Thymus (tissue), 11 donors: ENCODE measurements at regions not wholly inside any gene's neighbourhood (a gene's known extent, or its start where the extent isn't known, plus 50 kb on each side); places are given as distances from the start of the nearest gene placed in this dataset.
"Not testable (repeated sequence)": the region's sequence is repeated elsewhere in the genome, so short reads cannot be mapped to it uniquely, and the experiment has no call there.

ENCODE experiments used
- DNase-seq, 9 donors: peaks; one replicate each; pipeline ENCODE4 v3.0.0-alpha.2; 2013; ENCODE audit warnings: low spot score in 9 of 9, low read depth in 6 of 9, missing footprints in 1 of 9
- H3K27ac ChIP-seq, 2 donors: one replicate each; pipeline ENCODE4 v1.5.1; 2013; ENCODE audit warnings: control low read depth in 1 of 2, low read depth in 1 of 2, low read length in 1 of 2, mild to moderate bottlenecking in 1 of 2, moderate library complexity in 1 of 2
- H3K27me3 ChIP-seq, 2 donors: one replicate each; pipeline ENCODE4 v1.5.1; 2013; ENCODE audit warnings: low read length in 1 of 2; ENCODE audit not compliant: control insufficient read depth in 2 of 2, insufficient read depth in 1 of 2
- H3K36me3 ChIP-seq, 2 donors: one replicate each; pipeline ENCODE4 v1.5.1; 2013; ENCODE audit warnings: low read length in 1 of 2, mild to moderate bottlenecking in 1 of 2, moderate library complexity in 1 of 2; ENCODE audit not compliant: control insufficient read depth in 2 of 2, insufficient read depth in 2 of 2
- H3K4me1 ChIP-seq, 2 donors: one replicate each; pipeline ENCODE4 v1.5.1; 2013; ENCODE audit warnings: low read length in 2 of 2; ENCODE audit not compliant: control insufficient read depth in 2 of 2, insufficient read depth in 2 of 2
- H3K4me3 ChIP-seq, 2 donors: one replicate each; pipeline ENCODE4 v1.5.1; 2013; ENCODE audit warnings: low read length in 2 of 2, control low read depth in 1 of 2, mild to moderate bottlenecking in 1 of 2
- H3K9me3 ChIP-seq, 2 donors: one replicate each; pipeline ENCODE4 v1.5.1; 2013; ENCODE audit warnings: low read length in 1 of 2, mild to moderate bottlenecking in 1 of 2; ENCODE audit not compliant: control insufficient read depth in 2 of 2, insufficient read depth in 1 of 2
- WGBS: extraction: QIAGEN DNeasy Blood & Tissue Kit; methylation state at CpG from one replicate; pipeline ENCODE4 v1.1.7; 2013; 5-methylcytosine and 5-hydroxymethylcytosine counted together
- donor health status: healthy.

GRCh38 chr5:167413506-167413905 is 877.9 kb upstream of the WWC1 start:
- 84% methylated on average over 5 of the region's 5 CpGs for WGBS
- Histone ChIP-seq H3K27me3 (no peaks in the 10 kb centered on the region), H3K9me3 (no peaks in the 10 kb centered on the region), H3K4me3 (no peak overlapping the region), H3K4me1 (no peaks in the 10 kb centered on the region), H3K36me3 (no peaks in the 10 kb centered on the region), H3K27ac (no peak overlapping the region)
- DNase-seq: no peak

- 87% methylated on average over 4 of the region's 4 CpGs for WGBS
- no peak for DNase-seq
- Histone ChIP-seq H3K9me3 (no peaks in the 10 kb centered on the region), H3K36me3 (no peaks in the 10 kb centered on the region), H3K4me1 (no peaks in the 10 kb centered on the region), H3K27me3 (no peaks in the 10 kb centered on the region), H3K4me3 (no peak overlapping the region), H3K27ac (no peak overlapping the region)
Observed at GRCh38 chr5:167414611-167415010, 876.8 kb upstream of the WWC1 start.

GRCh38 chr5:167415779-167416746 is 875.4 kb upstream of the WWC1 start:
- no peaks in the 10 kb centered on the region for H3K4me1 ChIP-seq
- no peaks in the 10 kb centered on the region for H3K27me3 ChIP-seq
- no peaks in the 10 kb centered on the region for H3K36me3 ChIP-seq
- H3K4me3 ChIP-seq: no peak overlapping the region
- no peaks in the 10 kb centered on the region for H3K9me3 ChIP-seq
- no peak overlapping the region for H3K27ac ChIP-seq
- WGBS: 68% methylated on average over 10 of the region's 10 CpGs
- no peak for DNase-seq

GRCh38 chr5:167417662-167418061 is 873.8 kb upstream of the WWC1 start:
- Histone ChIP-seq H3K4me3 (no peak overlapping the region), H3K27ac (no peak overlapping the region), H3K27me3 (no peaks in the 10 kb centered on the region), H3K9me3 (no peaks in the 10 kb centered on the region), H3K4me1 (no peaks in the 10 kb centered on the region), H3K36me3 (no peaks in the 10 kb centered on the region)
- DNase-seq: no peak
- 92% methylated on average over 4 of the region's 4 CpGs for WGBS

- Histone ChIP-seq H3K4me3 (no peak overlapping the region), H3K4me1 (no peaks in the 10 kb centered on the region), H3K9me3 (peaks cover 0 to 2% of the 10 kb centered on the region in 2 donors), H3K36me3 (no peaks in the 10 kb centered on the region), H3K27ac (no peak overlapping the region), H3K27me3 (no peaks in the 10 kb centered on the region)
- no peak for DNase-seq
- 73% methylated on average over 3 of the region's 3 CpGs for WGBS
Observed at GRCh38 chr5:167425161-167425560, 866.3 kb upstream of the WWC1 start.

GRCh38 chr5:167426501-167426900 is 864.9 kb upstream of the WWC1 start:
- H3K36me3 ChIP-seq: no peaks in the 10 kb centered on the region
- H3K4me3 ChIP-seq: no peak overlapping the region
- WGBS: 76% methylated on average over 3 of the region's 3 CpGs
- no peaks in the 10 kb centered on the region for H3K4me1 ChIP-seq
- no peak for DNase-seq
- H3K9me3 ChIP-seq: peaks cover 0 to 2% of the 10 kb centered on the region in 2 donors
- no peaks in the 10 kb centered on the region for H3K27me3 ChIP-seq
- H3K27ac ChIP-seq: no peak overlapping the region

- H3K36me3 ChIP-seq, H3K4me1 ChIP-seq, H3K4me3 ChIP-seq, H3K27ac ChIP-seq, DNase-seq, H3K9me3 ChIP-seq, H3K27me3 ChIP-seq: not testable (repeated sequence)
- WGBS: 94% methylated on average over 10 of the region's 10 CpGs
Observed at GRCh38 chr5:167427641-167428040, 863.8 kb upstream of the WWC1 start.

GRCh38 chr5:167440846-167441245 is 850.6 kb upstream of the WWC1 start:
- 61% methylated on average over 3 of the region's 3 CpGs for WGBS
- Histone ChIP-seq H3K9me3 (no peaks in the 10 kb centered on the region), H3K4me3 (no peak overlapping the region), H3K4me1 (no peaks in the 10 kb centered on the region), H3K27ac (no peak overlapping the region), H3K36me3 (no peaks in the 10 kb centered on the region), H3K27me3 (no peaks in the 10 kb centered on the region)
- DNase-seq: no peak

- WGBS: 95% methylated on average over 2 of the region's 2 CpGs
- Histone ChIP-seq H3K4me1 (no peaks in the 10 kb centered on the region), H3K36me3 (no peaks in the 10 kb centered on the region), H3K9me3 (no peaks in the 10 kb centered on the region), H3K27ac (no peak overlapping the region), H3K27me3 (no peaks in the 10 kb centered on the region), H3K4me3 (no peak overlapping the region)
- no peak for DNase-seq
Observed at GRCh38 chr5:167442922-167443321, 848.5 kb upstream of the WWC1 start.
